Lung (tissue), 11 donors: ENCODE measurements at regions not wholly inside any gene's neighbourhood (a gene's known extent, or its start where the extent isn't known, plus 50 kb on each side); places are given as distances from the start of the nearest gene placed in this dataset.

Experiments used
- ATAC-seq: fragments of 200-7000 bp; cut with Tn5 transposase; one replicate; pipeline ENCODE4 v1.9.1; 2020; ENCODE audit warnings: moderate number of reproducible peaks; ENCODE audit not compliant: insufficient read depth, low FRiP score
- DNase-seq, 3 donors: peaks; one replicate each; pipeline ENCODE4 v3.0.0-alpha.2; 2013 to 2017
- H3K27ac ChIP-seq, 2 donors: one replicate each; pipeline ENCODE4 v1.5.1; 2013; ENCODE audit warnings: mild to moderate bottlenecking in 2 of 2, moderate library complexity in 2 of 2, control low read depth in 1 of 2, inconsistent platforms in 1 of 2, low read depth in 1 of 2, low read length in 1 of 2
- H3K27me3 ChIP-seq, 3 donors: one replicate each; pipeline ENCODE4 v1.5.1; 2013; ENCODE audit warnings: low read length in 2 of 3; ENCODE audit not compliant: control insufficient read depth in 3 of 3, insufficient read depth in 3 of 3
- H3K36me3 ChIP-seq, 4 donors: one replicate each; pipeline ENCODE4 v1.5.1; 2013; ENCODE audit warnings: low read length in 4 of 4, mild to moderate bottlenecking in 1 of 4, moderate library complexity in 1 of 4; ENCODE audit not compliant: control insufficient read depth in 4 of 4, insufficient read depth in 4 of 4
- H3K4me1 ChIP-seq, 5 donors: one replicate each; pipeline ENCODE4 v1.5.1; 2013; ENCODE audit warnings: low read length in 5 of 5, mild to moderate bottlenecking in 2 of 5, moderate library complexity in 1 of 5; ENCODE audit not compliant: control insufficient read depth in 5 of 5, insufficient read depth in 5 of 5
- H3K4me3 ChIP-seq: one replicate; pipeline ENCODE4 v1.5.1; 2013; ENCODE audit warnings: mild to moderate bottlenecking, control low read depth, moderate library complexity
- H3K9ac ChIP-seq, 2 donors: one replicate each; pipeline ENCODE4 v1.5.1; 2013; ENCODE audit warnings: low read length in 2 of 2, control low read depth in 1 of 2; ENCODE audit not compliant: insufficient read depth in 1 of 2
- H3K9me3 ChIP-seq, 4 donors: one replicate each; pipeline ENCODE4 v1.5.1; 2013; ENCODE audit warnings: low read length in 3 of 4, mild to moderate bottlenecking in 1 of 4, moderate library complexity in 1 of 4; ENCODE audit not compliant: control insufficient read depth in 4 of 4, insufficient read depth in 3 of 4
- WGBS, 2 donors: extraction: QIAGEN DNeasy Blood & Tissue Kit; methylation state at CpG; one replicate each; pipeline ENCODE4 v1.1.7; 2013; 5-methylcytosine and 5-hydroxymethylcytosine counted together
- TF ChIP-seq, protein P1 (sequence below): IDR thresholded peaks from 2 replicates; pipeline ENCODE4 v1.5.1; 2012; ENCODE audit warnings: mild to moderate bottlenecking; ENCODE audit errors: control extremely low read depth, extremely low read depth
- donor health status: control.
- donor health status: control.
- donor health status: Bipolar disorder and iron deficiency.
- donor health status: healthy.
- donor health status: DM: yes; HTN: yes; CAD: no.

DNA sequence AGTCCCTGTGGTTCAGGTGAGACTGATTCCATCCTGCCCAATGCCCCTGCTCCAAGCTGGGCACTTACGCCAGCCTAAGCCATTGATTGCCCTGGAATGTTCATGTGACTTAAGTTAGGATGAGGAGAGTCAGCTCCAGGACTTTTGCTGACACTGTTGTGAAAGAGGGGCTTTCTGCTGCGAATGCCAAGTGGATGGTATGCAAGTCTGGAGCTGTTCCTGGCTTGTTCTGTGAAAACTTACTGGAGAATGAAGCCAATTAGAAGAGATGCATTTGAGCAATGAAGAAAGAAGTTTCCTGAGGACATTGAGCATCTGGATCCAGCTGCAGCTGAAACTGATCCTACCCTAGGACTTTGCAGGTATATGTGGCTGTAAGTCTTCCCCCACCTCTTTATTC, 61.2 kb upstream of the ZFR start:
- H3K4me3 ChIP-seq: no peak overlapping the region
- 52 to 65% methylated on average over 2 of the region's 2 CpGs for WGBS, 2 donors
- no peak for ATAC-seq

DNA sequence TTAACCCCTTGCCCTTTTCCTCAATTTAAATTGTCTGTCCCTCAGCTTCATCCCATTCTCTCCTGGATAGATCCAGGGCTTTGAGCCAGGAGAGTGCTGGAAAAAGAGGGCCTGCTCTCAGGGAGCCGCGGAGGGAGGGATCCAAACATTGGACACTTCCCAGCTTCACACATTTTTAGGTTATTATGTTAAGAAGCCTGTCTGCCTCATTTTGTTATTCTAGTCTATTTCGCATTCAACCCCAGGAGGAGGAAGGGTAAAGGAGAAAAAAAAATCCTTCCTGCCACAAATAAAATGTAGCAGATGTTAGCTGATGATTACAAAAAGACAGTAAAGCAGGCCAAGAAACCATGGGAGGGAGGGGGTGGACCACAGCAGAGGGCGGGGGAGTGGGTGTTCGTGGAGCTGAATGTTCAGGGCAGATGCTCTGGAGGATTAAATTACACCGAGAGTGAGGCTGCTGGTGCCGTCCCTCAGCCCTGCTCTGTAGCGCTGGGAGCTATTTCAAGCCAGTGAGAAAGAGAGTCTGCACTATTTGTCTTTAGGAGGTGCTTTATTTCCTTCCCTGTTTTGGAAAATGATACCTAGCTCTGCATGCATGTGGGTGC, 60.6 kb upstream of the ZFR start:
- Histone ChIP-seq H3K4me3 (no peak overlapping the region), H3K9me3 (no peaks in the 10 kb centered on the region), H3K9ac (no peak overlapping the region), H3K36me3 (no peaks in the 10 kb centered on the region), H3K4me1 (peaks cover 0 to 51% (median 5%) of the 10 kb centered on the region in 5 donors), H3K27ac (peak overlapping the region in 1 of 2 donors; percentile 57), H3K27me3 (no peaks in the 10 kb centered on the region)
- ATAC-seq: peak; percentile 72
- WGBS, 2 donors: 5 to 15% methylated on average over 8 of the region's 8 CpGs
- TF ChIP-seq, protein P1, sequence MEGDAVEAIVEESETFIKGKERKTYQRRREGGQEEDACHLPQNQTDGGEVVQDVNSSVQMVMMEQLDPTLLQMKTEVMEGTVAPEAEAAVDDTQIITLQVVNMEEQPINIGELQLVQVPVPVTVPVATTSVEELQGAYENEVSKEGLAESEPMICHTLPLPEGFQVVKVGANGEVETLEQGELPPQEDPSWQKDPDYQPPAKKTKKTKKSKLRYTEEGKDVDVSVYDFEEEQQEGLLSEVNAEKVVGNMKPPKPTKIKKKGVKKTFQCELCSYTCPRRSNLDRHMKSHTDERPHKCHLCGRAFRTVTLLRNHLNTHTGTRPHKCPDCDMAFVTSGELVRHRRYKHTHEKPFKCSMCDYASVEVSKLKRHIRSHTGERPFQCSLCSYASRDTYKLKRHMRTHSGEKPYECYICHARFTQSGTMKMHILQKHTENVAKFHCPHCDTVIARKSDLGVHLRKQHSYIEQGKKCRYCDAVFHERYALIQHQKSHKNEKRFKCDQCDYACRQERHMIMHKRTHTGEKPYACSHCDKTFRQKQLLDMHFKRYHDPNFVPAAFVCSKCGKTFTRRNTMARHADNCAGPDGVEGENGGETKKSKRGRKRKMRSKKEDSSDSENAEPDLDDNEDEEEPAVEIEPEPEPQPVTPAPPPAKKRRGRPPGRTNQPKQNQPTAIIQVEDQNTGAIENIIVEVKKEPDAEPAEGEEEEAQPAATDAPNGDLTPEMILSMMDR: no peak
- peak; percentile 92 to 98 (median 96) for DNase-seq

More for the DNA sequence above, 61.2 kb upstream of the ZFR start:
- Histone ChIP-seq H3K9ac (no peak overlapping the region), H3K27ac (no peak overlapping the region), H3K9me3 (no peaks in the 10 kb centered on the region), H3K27me3 (no peaks in the 10 kb centered on the region), H3K4me1 (peaks cover 0 to 51% (median 5%) of the 10 kb centered on the region in 5 donors), H3K36me3 (no peaks in the 10 kb centered on the region)
- peak; percentile 83 to 94 (median 93) for DNase-seq
- TF ChIP-seq, protein P1: no peak

DNA sequence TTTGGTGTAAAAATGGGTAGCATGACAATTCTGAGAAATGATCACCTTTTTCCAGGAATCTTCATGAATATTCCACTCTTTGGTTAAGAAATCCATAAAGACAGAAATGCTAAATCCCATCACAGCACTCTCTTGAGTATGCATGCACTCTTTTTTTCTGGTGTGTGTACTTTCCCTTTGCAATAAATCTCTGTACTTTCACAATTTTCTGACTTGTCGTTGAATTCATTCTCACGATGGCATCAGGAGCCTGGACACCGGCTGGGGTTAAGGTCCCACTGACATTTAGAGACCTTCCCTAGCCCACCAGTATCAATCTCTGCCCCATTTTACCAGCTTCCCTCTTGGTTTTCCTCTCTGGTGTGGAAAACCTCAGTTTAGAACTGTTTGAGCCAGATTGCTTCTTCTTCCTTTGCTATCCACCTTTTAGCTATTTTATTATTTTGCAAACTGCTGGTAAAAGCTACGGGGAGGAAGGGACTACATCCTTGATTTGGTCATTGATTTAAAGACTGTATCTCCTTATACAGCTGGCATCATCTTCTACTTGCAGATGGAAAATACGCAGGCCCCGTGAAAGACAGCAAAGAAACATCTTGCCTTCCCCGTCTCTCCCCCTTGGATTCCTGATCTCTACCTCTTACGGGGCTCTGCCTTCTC, 59.9 kb upstream of the ZFR start:
- Histone ChIP-seq H3K27me3 (no peaks in the 10 kb centered on the region), H3K9ac (no peak overlapping the region), H3K27ac (peak overlapping the region in 1 of 2 donors; percentile 57), H3K4me1 (peaks cover 0 to 51% (median 5%) of the 10 kb centered on the region in 5 donors), H3K36me3 (no peaks in the 10 kb centered on the region), H3K9me3 (no peaks in the 10 kb centered on the region), H3K4me3 (no peak overlapping the region)
- ATAC-seq (no peak), DNase-seq (no peak)
- WGBS, 2 donors: 11 to 37% methylated on average over 8 of the region's 8 CpGs
- TF ChIP-seq, protein P1: no peak
